Endothelial cell of umbilical vein (primary cell): ENCODE measurements at regions not wholly inside any gene's neighbourhood (a gene's known extent, or its start where the extent isn't known, plus 50 kb on each side); places are given as distances from the start of the nearest gene placed in this dataset.

Source experiments
- BruUV-seq: library from RNA; stranded (reverse); fragments of 400-500 nt; replicated peaks from 2 replicates; lab custom pipeline; 2021; lab: Mats Ljungman, UMichigan
- CTCF ChIA-PET: fragments of 300-600, 350-600 bp; sonication (Branson Sonifier 250); formaldehyde crosslinking; loops from one replicate; lab custom pipeline; 2021; ENCODE audit warnings: antibody characterized with exemption, inconsistent platforms; lab: Charles Lee
- POLR2A ChIA-PET: fragments of 300-600, 350-600 bp; sonication (Branson Sonifier 250); formaldehyde crosslinking; loops from one replicate; lab custom pipeline; 2021; ENCODE audit warnings: antibody characterized with exemption, inconsistent platforms; lab: Charles Lee
- DNase-seq: peaks from one replicate; pipeline ENCODE4 v3.0.0-alpha.2; 2011; ENCODE audit warnings: low read depth, low spot score
- FAIRE-seq: peaks from 2 replicates; lab custom pipeline; 2011; peaks lifted over from hg19 to GRCh38; lab: Jason Lieb, UNC
- H2AFZ ChIP-seq: 2 replicates; pipeline ENCODE4 v1.6.0; 2012; ENCODE audit warnings: low read depth, low read length, control low read depth, inconsistent platforms
- H3K27ac ChIP-seq: 2 replicates; pipeline ENCODE4 v1.5.1; 2011; ENCODE audit warnings: low read depth, mild to moderate bottlenecking, control low read depth, low read length, moderate library complexity; ENCODE audit not compliant: insufficient read depth
- H3K27me3 ChIP-seq, 2 experiments: 2 replicates each; pipeline versions ENCODE4 v1.6.0 to v1.6.1; 2011; ENCODE audit warnings: low read length in 2 of 2, mixed read lengths in 1 of 2; ENCODE audit not compliant: control insufficient read depth in 2 of 2, insufficient read depth in 2 of 2
- H3K36me3 ChIP-seq, 2 experiments: 2 replicates in 1 of 2; 3 replicates in 1 of 2; pipeline ENCODE4 v1.5.1; 2011; ENCODE audit warnings: low read length in 2 of 2, mild to moderate bottlenecking in 1 of 2, moderate library complexity in 1 of 2; ENCODE audit not compliant: control insufficient read depth in 2 of 2, insufficient read depth in 2 of 2; ENCODE audit errors: extremely low read depth in 1 of 2
- H3K4me1 ChIP-seq: 3 replicates; pipeline ENCODE4 v1.5.1; 2011; ENCODE audit warnings: mild to moderate bottlenecking, low read length; ENCODE audit not compliant: control insufficient read depth, insufficient read depth; ENCODE audit errors: extremely low read depth
- H3K4me2 ChIP-seq: 2 replicates; pipeline ENCODE4 v1.6.1; 2011; ENCODE audit warnings: low read length, control low read depth, mixed read lengths; ENCODE audit not compliant: insufficient read depth
- H3K4me3 ChIP-seq, 3 experiments: fragments of 200-600 bp in 1 of 3; sonication (generic), shearing (Covaris generic) in 1 of 3; replicated peaks in 1 of 3; 2 replicates each; pipeline ENCODE4 v1.5.1; 2011 to 2016; ENCODE audit warnings: control low read depth in 3 of 3, low read length in 3 of 3, mild to moderate bottlenecking in 2 of 3, inconsistent platforms in 1 of 3, low read depth in 1 of 3, moderate library complexity in 1 of 3; ENCODE audit not compliant: insufficient read depth in 1 of 3
- H3K79me2 ChIP-seq: 2 replicates; pipeline ENCODE4 v1.6.0; 2012; ENCODE audit warnings: low read length, inconsistent platforms; ENCODE audit not compliant: control insufficient read depth, insufficient read depth
- H3K9ac ChIP-seq: replicated peaks from 2 replicates; pipeline ENCODE3; 2011; ENCODE audit warnings: low read length, control low read depth; ENCODE audit not compliant: insufficient read depth; ENCODE audit errors: extremely low read depth
- H3K9me1 ChIP-seq: replicated peaks from 3 replicates; pipeline ENCODE4 v1.6.0; 2011; ENCODE audit warnings: mild to moderate bottlenecking, low read length; ENCODE audit not compliant: control insufficient read depth, insufficient read depth; ENCODE audit errors: extremely low read depth
- H3K9me3 ChIP-seq: replicated peaks from 2 replicates; pipeline ENCODE4 v1.5.1; 2012; ENCODE audit warnings: low read length, inconsistent platforms; ENCODE audit not compliant: control insufficient read depth, insufficient read depth
- H4K20me1 ChIP-seq: replicated peaks from 2 replicates; pipeline ENCODE3; 2011; ENCODE audit warnings: mild to moderate bottlenecking, low read length; ENCODE audit not compliant: control insufficient read depth, insufficient read depth; ENCODE audit errors: extremely low read depth
- CTCF ChIP-seq, 2 donors: IDR thresholded peaks; 1 replicate in 1 of 2; 2 replicates in 1 of 2; pipeline ENCODE4 v1.5.1; 2011; ENCODE audit warnings: low read length in 2 of 2, mild to moderate bottlenecking in 2 of 2, moderate library complexity in 2 of 2, control low read depth in 1 of 2, inconsistent platforms in 1 of 2, low read depth in 1 of 2; ENCODE audit not compliant: insufficient read depth in 1 of 2; ENCODE audit errors: extremely low read depth in 1 of 2
- EZH2 ChIP-seq: IDR thresholded peaks from 2 replicates; pipeline ENCODE4 v1.6.1; 2012; ENCODE audit warnings: borderline replicate concordance, low read depth, mild to moderate bottlenecking, moderate library complexity, low read length, inconsistent platforms; ENCODE audit not compliant: severe bottlenecking
- FOS ChIP-seq: IDR thresholded peaks from 2 replicates; pipeline ENCODE4 v1.6.1; 2011; ENCODE audit warnings: mild to moderate bottlenecking, low read length, moderate library complexity, borderline replicate concordance; ENCODE audit not compliant: insufficient read depth
- GATA2 ChIP-seq: IDR thresholded peaks from 2 replicates; pipeline ENCODE4 v1.7.0; 2011; ENCODE audit warnings: low read depth, mild to moderate bottlenecking, moderate library complexity, mixed read lengths, low read length; ENCODE audit not compliant: insufficient read length, insufficient read depth
- JUN ChIP-seq: IDR thresholded peaks from 2 replicates; pipeline ENCODE4 v1.6.1; 2011; ENCODE audit warnings: borderline replicate concordance, low read depth; ENCODE audit not compliant: insufficient read length, insufficient read depth
- MAX ChIP-seq: IDR thresholded peaks from 2 replicates; pipeline ENCODE4 v1.6.1; 2011; ENCODE audit not compliant: insufficient read depth, insufficient read length
- MYC ChIP-seq: IDR thresholded peaks from one replicate; pipeline ENCODE4 v1.6.1; 2011; ENCODE audit warnings: mild to moderate bottlenecking, low read depth, low read length
- POLR2AphosphoS5 ChIP-seq: IDR thresholded peaks from 2 replicates; pipeline ENCODE4 v1.6.1; 2012; ENCODE audit warnings: low read depth, mild to moderate bottlenecking, control low read depth, low read length, moderate library complexity; ENCODE audit not compliant: insufficient read depth
- dilution Hi-C: fragments of 300-500 bp; cut with MboI; formaldehyde crosslinking; loops from one replicate; pipeline ENCODE4 v1.15.0; 2019; ENCODE audit warnings: low sequenced_read_pairs; ENCODE audit not compliant: extremely low pct_ligation_motif_present
- intact Hi-C: fragments of 100-400 bp; cut with micrococcal nuclease; formaldehyde crosslinking; loops from one replicate; pipeline ENCODE4 v1.10.0; 2022

- POLR2A ChIA-PET = no interaction called here
- dilution Hi-C loops = no loop called here
- Histone ChIP-seq H3K79me2 (no peaks in the 10 kb centered on the region), H3K27ac (no peak overlapping the region), H3K9me3 (no peaks in the 10 kb centered on the region), H3K4me2 (no peak overlapping the region), H3K4me1 (peaks cover 2% of the 10 kb centered on the region), H3K36me3 (no peaks in the 10 kb centered on the region), H3K9ac (no peak overlapping the region), H3K4me3 (no peak overlapping the region), H3K27me3 (no peaks in the 10 kb centered on the region), H2AFZ (no peak overlapping the region), H4K20me1 (no peaks in the 10 kb centered on the region), H3K9me1 (no peaks in the 10 kb centered on the region)
- CTCF ChIA-PET = interaction anchor here (1.0 to 3.1 kb wide), 2 partner anchors 10 to 30 kb away, joined by 4 to 15 read pairs; no protein-coding TSS in a partner anchor
- no TSS peak for BruUV-seq
- intact Hi-C loops = no loop called here
- DNase-seq = no peak
- TF ChIP-seq POLR2AphosphoS5 (no peak), GATA2 (no peak), MAX (no peak), JUN (no peak), CTCF (IDR thresholded peaks at IDR 0.05; ENCODE audit: extremely low read depth in 1 of 2, insufficient read depth in 1 of 2, low read depth in 1 of 2, low read length in 2 of 2) (no peak), MYC (no peak), EZH2 (no peak), FOS (no peak)
- FAIRE-seq = no peak
Measured at GRCh38 chr17:63032142-63032541, 66.1 kb downstream of the TANC2 start.
